ENCODE measurements at regions not wholly inside any gene's neighbourhood (a gene's known extent, or its start where the extent isn't known, plus 50 kb on each side); places are given as distances from the start of the nearest gene placed in this dataset.
A peak's percentile ranks its signal among the peaks of the same experiment; 100 is the strongest.
"Not testable (repeated sequence)": the region's sequence is repeated elsewhere in the genome, so short reads cannot be mapped to it uniquely, and the experiment has no call there.

GRCh38 chr9:90124961-90125360 is 517.7 kb downstream of the DIRAS2 start:
- no peak for DNase-seq

- no peak for DNase-seq
These were observed 514.7 kb downstream of the DIRAS2 start for GRCh38 chr9:90127923-90128322.

GRCh38 chr9:90128587-90129190 is 513.9 kb downstream of the DIRAS2 start:
- no peak for DNase-seq

DNA sequence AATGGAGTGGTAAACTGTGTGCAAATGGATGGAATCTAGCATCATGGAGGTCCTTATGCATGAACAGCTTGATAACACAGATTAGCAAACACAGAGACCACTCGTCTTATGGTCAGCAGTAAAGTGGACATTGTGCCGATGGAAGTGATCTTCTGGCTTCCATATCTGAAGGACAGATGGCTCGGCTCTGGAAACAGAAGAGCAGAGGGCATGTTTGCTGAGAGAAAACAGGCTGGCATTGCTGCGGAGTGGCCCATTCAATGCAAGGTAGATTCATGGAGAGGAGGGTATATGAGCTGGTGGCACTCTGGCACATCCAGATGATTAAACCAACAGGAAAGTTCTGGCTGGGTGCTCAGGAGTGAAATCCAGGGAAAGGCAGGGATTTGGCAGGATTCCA is 513.2 kb downstream of the DIRAS2 start:
- DNase-seq, result no peak

GRCh38 chr9:90131568-90131967 is 511.1 kb downstream of the DIRAS2 start:
- no peak for DNase-seq

DNA sequence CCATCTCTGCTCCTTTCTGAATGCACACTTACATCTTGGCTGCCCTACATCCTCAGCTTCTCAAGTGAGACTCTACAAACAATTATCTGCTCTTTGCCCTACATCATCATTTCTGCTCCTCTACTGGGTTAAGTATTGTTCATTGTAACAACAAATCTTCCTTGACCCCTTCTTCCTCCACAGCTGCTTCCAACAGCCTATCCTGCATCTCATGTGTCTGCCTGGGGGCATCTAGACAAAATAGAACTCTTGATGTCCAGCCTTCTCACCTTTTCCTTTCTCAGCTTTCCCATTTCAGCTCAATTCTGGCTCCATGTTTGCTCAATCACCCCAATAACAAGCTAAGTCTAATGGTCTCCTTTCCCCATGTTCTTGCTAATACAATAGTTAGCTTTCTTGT is 509.8 kb downstream of the DIRAS2 start:
- no peak for DNase-seq

DNA sequence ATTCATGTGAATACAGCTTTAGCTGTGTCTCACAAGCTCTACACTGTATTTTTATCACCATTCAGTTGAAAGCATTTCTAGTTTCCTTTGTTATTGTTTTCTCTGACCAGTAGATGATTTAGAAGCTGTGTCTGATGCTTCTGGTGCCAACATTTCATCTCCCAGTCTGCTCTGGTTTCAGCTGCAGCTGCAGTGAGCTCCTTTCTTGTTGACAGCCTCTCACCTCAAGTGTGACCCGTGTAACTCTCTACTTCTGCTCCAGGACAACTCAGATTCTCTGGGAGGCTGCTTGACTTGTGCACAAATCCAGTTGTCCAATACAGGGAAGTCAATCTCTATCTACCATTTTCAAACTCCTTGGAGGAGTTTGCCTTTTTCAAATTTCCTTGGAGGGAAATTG is 504.8 kb downstream of the DIRAS2 start:
- no peak for DNase-seq

DNA sequence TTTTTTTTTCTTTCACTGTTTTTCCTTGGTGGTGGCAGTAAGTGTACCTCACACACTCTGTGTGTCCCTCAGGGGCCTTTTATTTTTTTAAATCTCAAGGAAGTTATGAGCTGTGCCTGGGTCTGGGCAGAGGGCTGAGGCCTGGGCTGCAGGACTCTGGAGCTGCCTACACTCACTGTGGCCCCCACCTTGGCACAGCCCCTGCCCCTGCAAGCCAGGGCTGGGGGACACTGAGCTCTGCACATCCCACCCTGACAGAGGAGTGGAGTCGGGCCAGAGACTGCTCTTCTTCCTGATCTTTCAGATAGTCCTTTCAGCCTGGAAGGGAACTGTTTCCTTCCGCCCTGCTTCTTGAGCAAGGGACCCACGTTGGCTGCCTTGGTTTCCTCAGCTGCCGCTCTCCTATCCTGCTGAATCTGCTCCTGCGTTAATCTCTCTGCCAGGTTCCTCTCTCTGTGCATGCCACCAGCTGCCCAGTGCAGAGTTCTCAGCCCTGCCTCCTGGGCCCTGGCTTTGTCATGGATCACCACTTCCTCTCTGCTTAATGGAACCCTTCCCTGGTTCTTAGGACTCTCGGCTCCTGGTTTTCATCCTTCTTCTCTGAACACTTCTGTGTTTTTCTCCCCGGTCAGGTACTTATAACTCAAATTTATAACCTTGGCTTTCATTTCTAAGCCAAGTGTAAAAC is 502.3 kb downstream of the DIRAS2 start:
- DNase-seq, result no peak

DNA sequence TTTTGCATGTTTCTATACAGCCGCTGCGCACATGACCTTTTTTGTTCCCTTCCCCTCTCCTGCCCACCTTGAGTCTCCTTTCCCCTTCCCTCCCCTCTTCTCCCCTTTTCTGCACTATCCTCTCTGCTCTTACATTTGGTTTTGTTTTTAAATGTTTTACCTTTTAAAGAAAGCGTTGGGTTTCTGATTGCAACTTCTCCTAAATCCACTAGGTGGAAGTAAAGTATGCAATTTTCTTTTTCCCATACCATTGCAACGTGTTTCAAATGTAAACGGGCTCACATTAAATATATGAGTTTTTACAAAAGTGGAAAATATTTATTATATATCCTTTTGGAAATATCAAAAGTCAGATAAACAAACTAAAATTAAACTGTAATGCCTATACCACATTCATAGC is 500.9 kb downstream of the DIRAS2 start:
- no peak for DNase-seq

DNA sequence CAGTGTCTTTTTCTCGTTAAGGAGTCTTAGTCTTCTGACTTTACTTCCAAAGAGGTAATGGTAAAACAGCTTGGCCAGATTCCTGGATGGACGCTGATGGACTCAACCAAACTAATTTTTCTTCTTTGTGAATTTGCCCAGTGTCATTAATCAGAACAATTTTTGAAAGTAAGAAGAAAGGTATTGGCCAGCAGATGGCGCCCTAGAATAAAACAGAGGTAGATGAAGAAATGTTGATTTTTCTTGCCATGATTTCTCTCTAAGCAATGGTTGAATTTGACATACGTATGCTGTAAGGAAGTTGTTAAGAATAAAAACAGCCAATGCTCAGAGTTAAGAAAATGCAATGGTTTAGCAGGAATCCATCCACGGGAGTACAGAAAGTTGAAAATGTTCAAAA is 500.0 kb downstream of the DIRAS2 start:
- DNase-seq, result peak; percentile 72

- no peak for DNase-seq
These were observed 495.2 kb downstream of the DIRAS2 start for GRCh38 chr9:90147426-90147825.

GRCh38 chr9:90156318-90156717 is 486.3 kb downstream of the DIRAS2 start:
- no peak for DNase-seq

DNA sequence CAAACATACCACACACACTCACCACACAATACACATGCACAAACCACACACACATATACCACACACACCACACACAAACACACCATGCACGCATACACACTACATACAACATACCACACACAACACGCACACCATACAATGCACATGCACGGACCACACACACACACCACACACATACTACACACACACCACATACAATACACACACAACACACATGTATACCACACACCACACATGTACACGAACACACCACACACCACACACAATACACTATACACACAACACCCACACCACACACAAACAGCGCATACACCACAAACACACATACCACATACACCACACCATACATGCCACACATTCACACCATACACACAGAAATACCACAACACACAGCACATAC is 480.3 kb downstream of the DIRAS2 start:
- no peak for DNase-seq

DNA sequence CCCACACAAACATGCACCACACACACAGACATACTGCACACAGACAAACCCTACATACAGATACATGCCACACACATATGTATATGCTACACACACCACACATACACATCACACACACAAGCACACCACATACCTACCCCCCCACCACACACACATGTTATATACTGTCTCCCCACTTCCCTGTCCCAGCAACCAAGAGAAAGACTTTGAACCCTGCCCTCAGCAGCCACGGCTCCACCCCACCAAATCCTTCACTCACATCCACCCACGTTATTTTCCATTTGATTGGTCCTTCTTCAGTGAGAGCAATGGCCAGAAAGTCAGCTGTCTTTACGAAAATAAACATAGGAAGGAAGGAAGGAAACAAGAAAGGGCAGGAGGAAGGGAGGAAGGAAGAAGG is 479.8 kb downstream of the DIRAS2 start:
- no peak for DNase-seq

GRCh38 chr9:90165281-90165680 is 477.3 kb downstream of the DIRAS2 start:
- DNase-seq, result no peak

GRCh38 chr9:90166374-90166773 is 476.2 kb downstream of the DIRAS2 start:
- not testable (repeated sequence) for DNase-seq

- no peak for DNase-seq
These were observed 474.7 kb downstream of the DIRAS2 start for GRCh38 chr9:90167914-90168313.

- DNase-seq, result no peak
These were observed 473.1 kb downstream of the DIRAS2 start for GRCh38 chr9:90169490-90169889.

GRCh38 chr9:90173935-90174334 is 468.7 kb downstream of the DIRAS2 start:
- not testable (repeated sequence) for DNase-seq

GRCh38 chr9:90174346-90174745 is 468.3 kb downstream of the DIRAS2 start:
- DNase-seq, result not testable (repeated sequence)

DNA sequence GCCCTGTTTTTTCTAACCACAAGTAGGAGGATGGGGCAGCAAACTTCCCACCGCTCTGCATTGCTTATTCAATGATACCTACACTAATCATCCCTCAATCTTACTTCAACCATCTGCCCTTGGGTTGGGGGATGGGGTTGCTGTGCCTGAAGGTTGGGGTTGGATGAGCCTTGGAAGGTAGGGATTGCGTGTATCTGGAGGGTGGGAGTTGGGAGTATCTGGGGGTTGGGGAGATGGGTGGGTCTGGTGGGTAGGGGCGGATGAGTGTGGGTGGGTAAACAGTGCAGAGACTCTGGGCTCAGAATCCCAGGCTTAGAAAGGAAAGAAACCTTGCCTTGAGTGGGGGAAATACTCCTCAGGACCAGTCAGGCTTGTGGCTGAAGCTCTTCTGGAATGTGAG is 467.4 kb downstream of the DIRAS2 start:
- no peak for DNase-seq

DNA sequence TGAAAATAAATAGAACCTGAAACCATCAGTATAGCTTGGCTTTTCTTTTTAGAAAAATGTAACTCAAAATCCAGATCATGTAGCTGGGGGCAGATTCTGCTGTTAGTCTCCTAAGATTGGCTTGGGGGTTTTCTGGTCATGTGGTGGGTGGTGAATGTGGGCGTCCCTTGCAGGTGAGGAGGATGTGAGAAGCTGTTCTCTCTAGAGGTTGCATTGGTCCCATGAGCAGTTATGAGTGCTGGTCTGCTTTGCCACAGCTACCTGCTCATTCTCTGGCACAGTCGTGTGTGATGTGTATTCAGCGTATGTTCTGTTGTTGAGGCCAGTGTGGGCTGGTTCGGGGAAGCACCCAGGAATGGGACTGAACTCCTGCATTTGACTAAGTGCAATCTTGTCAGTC is 466.8 kb downstream of the DIRAS2 start:
- DNase-seq, result no peak

GRCh38 chr9:90176901-90177300 is 465.7 kb downstream of the DIRAS2 start:
- DNase-seq, result no peak

GRCh38 chr9:90180381-90180780 is 462.2 kb downstream of the DIRAS2 start:
- DNase-seq, result no peak

DNA sequence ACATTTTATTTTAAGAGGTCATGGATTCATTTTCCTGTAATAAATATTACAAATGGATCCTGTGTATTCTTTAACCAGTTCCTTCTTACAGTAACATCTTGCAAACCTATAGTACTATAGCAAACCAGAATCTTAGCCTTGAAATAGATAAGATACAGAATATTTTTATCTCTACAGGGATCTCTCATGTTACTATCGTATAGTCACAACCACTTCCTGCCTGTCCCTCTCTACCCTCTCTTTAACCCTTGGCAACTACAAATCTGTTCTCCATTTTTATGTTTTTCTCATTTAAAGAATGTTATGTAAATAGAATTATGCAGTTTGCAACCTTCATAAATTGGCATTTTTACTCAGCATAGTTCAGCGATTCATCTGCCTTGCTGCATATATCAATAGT is 454.0 kb downstream of the DIRAS2 start:
- no peak for DNase-seq
